Endothelial cell of umbilical vein (primary cell): ENCODE measurements at regions not wholly inside any gene's neighbourhood (a gene's known extent, or its start where the extent isn't known, plus 50 kb on each side); places are given as distances from the start of the nearest gene placed in this dataset.

Source experiments
- BruUV-seq: library from RNA; stranded (reverse); fragments of 400-500 nt; replicated peaks from 2 replicates; lab custom pipeline; 2021; lab: Mats Ljungman, UMichigan
- CTCF ChIA-PET: fragments of 300-600, 350-600 bp; sonication (Branson Sonifier 250); formaldehyde crosslinking; loops from one replicate; lab custom pipeline; 2021; ENCODE audit warnings: antibody characterized with exemption, inconsistent platforms; lab: Charles Lee
- POLR2A ChIA-PET: fragments of 300-600, 350-600 bp; sonication (Branson Sonifier 250); formaldehyde crosslinking; loops from one replicate; lab custom pipeline; 2021; ENCODE audit warnings: antibody characterized with exemption, inconsistent platforms; lab: Charles Lee
- DNase-seq: peaks from one replicate; pipeline ENCODE4 v3.0.0-alpha.2; 2011; ENCODE audit warnings: low read depth, low spot score
- FAIRE-seq: peaks from 2 replicates; lab custom pipeline; 2011; peaks lifted over from hg19 to GRCh38; lab: Jason Lieb, UNC
- H2AFZ ChIP-seq: 2 replicates; pipeline ENCODE4 v1.6.0; 2012; ENCODE audit warnings: low read depth, low read length, control low read depth, inconsistent platforms
- H3K27ac ChIP-seq: 2 replicates; pipeline ENCODE4 v1.5.1; 2011; ENCODE audit warnings: low read depth, mild to moderate bottlenecking, control low read depth, low read length, moderate library complexity; ENCODE audit not compliant: insufficient read depth
- H3K27me3 ChIP-seq, 2 experiments: 2 replicates each; pipeline versions ENCODE4 v1.6.0 to v1.6.1; 2011; ENCODE audit warnings: low read length in 2 of 2, mixed read lengths in 1 of 2; ENCODE audit not compliant: control insufficient read depth in 2 of 2, insufficient read depth in 2 of 2
- H3K36me3 ChIP-seq, 2 experiments: 2 replicates in 1 of 2; 3 replicates in 1 of 2; pipeline ENCODE4 v1.5.1; 2011; ENCODE audit warnings: low read length in 2 of 2, mild to moderate bottlenecking in 1 of 2, moderate library complexity in 1 of 2; ENCODE audit not compliant: control insufficient read depth in 2 of 2, insufficient read depth in 2 of 2; ENCODE audit errors: extremely low read depth in 1 of 2
- H3K4me1 ChIP-seq: 3 replicates; pipeline ENCODE4 v1.5.1; 2011; ENCODE audit warnings: mild to moderate bottlenecking, low read length; ENCODE audit not compliant: control insufficient read depth, insufficient read depth; ENCODE audit errors: extremely low read depth
- H3K4me2 ChIP-seq: 2 replicates; pipeline ENCODE4 v1.6.1; 2011; ENCODE audit warnings: low read length, control low read depth, mixed read lengths; ENCODE audit not compliant: insufficient read depth
- H3K4me3 ChIP-seq, 3 experiments: fragments of 200-600 bp in 1 of 3; sonication (generic), shearing (Covaris generic) in 1 of 3; replicated peaks in 1 of 3; 2 replicates each; pipeline ENCODE4 v1.5.1; 2011 to 2016; ENCODE audit warnings: control low read depth in 3 of 3, low read length in 3 of 3, mild to moderate bottlenecking in 2 of 3, inconsistent platforms in 1 of 3, low read depth in 1 of 3, moderate library complexity in 1 of 3; ENCODE audit not compliant: insufficient read depth in 1 of 3
- H3K79me2 ChIP-seq: 2 replicates; pipeline ENCODE4 v1.6.0; 2012; ENCODE audit warnings: low read length, inconsistent platforms; ENCODE audit not compliant: control insufficient read depth, insufficient read depth
- H3K9ac ChIP-seq: replicated peaks from 2 replicates; pipeline ENCODE3; 2011; ENCODE audit warnings: low read length, control low read depth; ENCODE audit not compliant: insufficient read depth; ENCODE audit errors: extremely low read depth
- H3K9me1 ChIP-seq: replicated peaks from 3 replicates; pipeline ENCODE4 v1.6.0; 2011; ENCODE audit warnings: mild to moderate bottlenecking, low read length; ENCODE audit not compliant: control insufficient read depth, insufficient read depth; ENCODE audit errors: extremely low read depth
- H3K9me3 ChIP-seq: replicated peaks from 2 replicates; pipeline ENCODE4 v1.5.1; 2012; ENCODE audit warnings: low read length, inconsistent platforms; ENCODE audit not compliant: control insufficient read depth, insufficient read depth
- H4K20me1 ChIP-seq: replicated peaks from 2 replicates; pipeline ENCODE3; 2011; ENCODE audit warnings: mild to moderate bottlenecking, low read length; ENCODE audit not compliant: control insufficient read depth, insufficient read depth; ENCODE audit errors: extremely low read depth
- CTCF ChIP-seq, 2 donors: IDR thresholded peaks; 1 replicate in 1 of 2; 2 replicates in 1 of 2; pipeline ENCODE4 v1.5.1; 2011; ENCODE audit warnings: low read length in 2 of 2, mild to moderate bottlenecking in 2 of 2, moderate library complexity in 2 of 2, control low read depth in 1 of 2, inconsistent platforms in 1 of 2, low read depth in 1 of 2; ENCODE audit not compliant: insufficient read depth in 1 of 2; ENCODE audit errors: extremely low read depth in 1 of 2
- EZH2 ChIP-seq: IDR thresholded peaks from 2 replicates; pipeline ENCODE4 v1.6.1; 2012; ENCODE audit warnings: borderline replicate concordance, low read depth, mild to moderate bottlenecking, moderate library complexity, low read length, inconsistent platforms; ENCODE audit not compliant: severe bottlenecking
- FOS ChIP-seq: IDR thresholded peaks from 2 replicates; pipeline ENCODE4 v1.6.1; 2011; ENCODE audit warnings: mild to moderate bottlenecking, low read length, moderate library complexity, borderline replicate concordance; ENCODE audit not compliant: insufficient read depth
- GATA2 ChIP-seq: IDR thresholded peaks from 2 replicates; pipeline ENCODE4 v1.7.0; 2011; ENCODE audit warnings: low read depth, mild to moderate bottlenecking, moderate library complexity, mixed read lengths, low read length; ENCODE audit not compliant: insufficient read length, insufficient read depth
- JUN ChIP-seq: IDR thresholded peaks from 2 replicates; pipeline ENCODE4 v1.6.1; 2011; ENCODE audit warnings: borderline replicate concordance, low read depth; ENCODE audit not compliant: insufficient read length, insufficient read depth
- MAX ChIP-seq: IDR thresholded peaks from 2 replicates; pipeline ENCODE4 v1.6.1; 2011; ENCODE audit not compliant: insufficient read depth, insufficient read length
- MYC ChIP-seq: IDR thresholded peaks from one replicate; pipeline ENCODE4 v1.6.1; 2011; ENCODE audit warnings: mild to moderate bottlenecking, low read depth, low read length
- POLR2A ChIP-seq: IDR thresholded peaks from 2 replicates; pipeline ENCODE4 v1.6.1; 2012; ENCODE audit warnings: low read depth, mild to moderate bottlenecking, control low read depth, low read length
- POLR2AphosphoS5 ChIP-seq: IDR thresholded peaks from 2 replicates; pipeline ENCODE4 v1.6.1; 2012; ENCODE audit warnings: low read depth, mild to moderate bottlenecking, control low read depth, low read length, moderate library complexity; ENCODE audit not compliant: insufficient read depth
- dilution Hi-C: fragments of 300-500 bp; cut with MboI; formaldehyde crosslinking; loops from one replicate; pipeline ENCODE4 v1.15.0; 2019; ENCODE audit warnings: low sequenced_read_pairs; ENCODE audit not compliant: extremely low pct_ligation_motif_present
- intact Hi-C: fragments of 100-400 bp; cut with micrococcal nuclease; formaldehyde crosslinking; loops from one replicate; pipeline ENCODE4 v1.10.0; 2022

- Histone ChIP-seq H3K4me2 (no peak overlapping the region), H3K4me3 (no peak overlapping the region), H3K79me2 (no peaks in the 10 kb centered on the region), H3K27ac (no peak overlapping the region), H3K9ac (no peak overlapping the region), H3K4me1 (no peaks in the 10 kb centered on the region), H3K9me3 (no peaks in the 10 kb centered on the region), H2AFZ (no peak overlapping the region), H3K9me1 (no peaks in the 10 kb centered on the region), H3K27me3 (no peaks in the 10 kb centered on the region), H4K20me1 (no peaks in the 10 kb centered on the region), H3K36me3 (no peaks in the 10 kb centered on the region)
- intact Hi-C loops = loop anchor here (5.0 kb wide), 1 partner anchor 470 kb away; no protein-coding TSS in a partner anchor
- ChIA-PET CTCF (no interaction called here), POLR2A (no interaction called here)
- TF ChIP-seq FOS (no peak), POLR2A (no peak), MAX (no peak), GATA2 (no peak), JUN (no peak), POLR2AphosphoS5 (no peak)
- DNase-seq (no peak), FAIRE-seq (no peak)
- dilution Hi-C loops = no loop called here
- no TSS peak for BruUV-seq
Measured at GRCh38 chr2:217512259-217512658, 490.5 kb downstream of the TNS1 start.

GRCh38 chr2:217511850-217512249 is 490.9 kb downstream of the TNS1 start:
- H3K27ac ChIP-seq = no peak overlapping the region
- no peaks in the 10 kb centered on the region for H3K9me1 ChIP-seq
- no peaks in the 10 kb centered on the region for H3K4me1 ChIP-seq
- dilution Hi-C loops = no loop called here
- H3K9ac ChIP-seq = no peak overlapping the region
- H3K79me2 ChIP-seq = no peaks in the 10 kb centered on the region
- FAIRE-seq (no peak), DNase-seq (no peak)
- POLR2A ChIA-PET = no interaction called here
- no peak for TF ChIP-seq MAX
- no peak for TF ChIP-seq FOS
- TF ChIP-seq EZH2 = no peak
- TF ChIP-seq POLR2AphosphoS5 = no peak
- TF ChIP-seq POLR2A = no peak
- TF ChIP-seq CTCF (IDR thresholded peaks at IDR 0.05; ENCODE audit: extremely low read depth in 1 of 2, insufficient read depth in 1 of 2, low read depth in 1 of 2, low read length in 2 of 2) = no peak
- no peak for TF ChIP-seq GATA2
- TF ChIP-seq JUN = no peak
- TF ChIP-seq MYC = no peak
- no TSS peak for BruUV-seq
- H2AFZ ChIP-seq = no peak overlapping the region
- CTCF ChIA-PET = interaction anchor here (1.2 to 3.2 kb wide), 10 partner anchors 12 to 845 kb away, joined by 3 to 41 read pairs (median 6); no protein-coding TSS in a partner anchor
- no peaks in the 10 kb centered on the region for H4K20me1 ChIP-seq
- H3K36me3 ChIP-seq = no peaks in the 10 kb centered on the region
- no peaks in the 10 kb centered on the region for H3K9me3 ChIP-seq
- no peaks in the 10 kb centered on the region for H3K27me3 ChIP-seq
- H3K4me3 ChIP-seq = no peak overlapping the region
- H3K4me2 ChIP-seq = no peak overlapping the region
- intact Hi-C loops = loop anchor here (2.0 to 5.0 kb wide), 2 partner anchors 201 to 470 kb away; no protein-coding TSS in a partner anchor
